ENCODE measurements at regions not wholly inside any gene's neighbourhood (a gene's known extent, or its start where the extent isn't known, plus 50 kb on each side); places are given as distances from the start of the nearest gene placed in this dataset.

- TF ChIP-seq CTCF (conservative IDR thresholded peaks at IDR 0.05; ENCODE audit: low read depth, low read length) (no peak), EZH2 (IDR thresholded peaks at IDR 0.05; ENCODE audit: borderline replicate concordance, low read depth, low read length, poor library complexity, severe bottlenecking) (no peak)
Measured at GRCh38 chr12:3931776-3932175, 58.6 kb upstream of the PARP11 start.

Measured in A673 (cell line).